H9 (cell line): ENCODE measurements at regions not wholly inside any gene's neighbourhood (a gene's known extent, or its start where the extent isn't known, plus 50 kb on each side); places are given as distances from the start of the nearest gene placed in this dataset.

Source experiments
- DNase-seq: peaks from one replicate; pipeline ENCODE4 v3.0.0-alpha.2; 2017
- H2AFZ ChIP-seq: one replicate; pipeline ENCODE4 v1.6.1; 2013; ENCODE audit warnings: mild to moderate bottlenecking, low read length, control low read depth, moderate library complexity
- H2AK5ac ChIP-seq: 2 replicates; pipeline ENCODE4 v1.6.1; 2013; ENCODE audit warnings: low read length, control low read depth, mixed read lengths; ENCODE audit not compliant: insufficient read length
- H2BK120ac ChIP-seq: one replicate; pipeline ENCODE4 v1.6.1; 2013; ENCODE audit warnings: low read depth, mild to moderate bottlenecking, low read length, control low read depth, inconsistent platforms; ENCODE audit not compliant: poor library complexity, severe bottlenecking
- H2BK12ac ChIP-seq: 2 replicates; pipeline ENCODE4 v1.6.1; 2013; ENCODE audit warnings: low read length, control low read depth, mixed read lengths, low read depth; ENCODE audit not compliant: insufficient read length
- H2BK15ac ChIP-seq: 2 replicates; pipeline ENCODE4 v1.6.1; 2013; ENCODE audit warnings: low read depth, low read length, control low read depth
- H2BK20ac ChIP-seq: one replicate; pipeline ENCODE4 v1.6.1; 2013; ENCODE audit warnings: low read depth, mild to moderate bottlenecking, low read length, control low read depth, inconsistent platforms; ENCODE audit not compliant: poor library complexity, severe bottlenecking
- H2BK5ac ChIP-seq: 2 replicates; pipeline ENCODE4 v1.6.1; 2013; ENCODE audit warnings: low read length, control low read depth, mixed read lengths; ENCODE audit not compliant: insufficient read length
- H3K14ac ChIP-seq: 2 replicates; pipeline ENCODE4 v1.6.1; 2013; ENCODE audit warnings: low read length, control low read depth; ENCODE audit not compliant: insufficient read depth
- H3K18ac ChIP-seq: 2 replicates; pipeline ENCODE4 v1.6.1; 2013; ENCODE audit warnings: low read depth, mild to moderate bottlenecking, mixed read lengths, low read length, control low read depth; ENCODE audit not compliant: insufficient read length
- H3K23ac ChIP-seq: 2 replicates; pipeline ENCODE4 v1.6.1; 2013; ENCODE audit warnings: low read length, control low read depth, mixed read lengths, low read depth; ENCODE audit not compliant: insufficient read length
- H3K23me2 ChIP-seq: 2 replicates; pipeline ENCODE4 v1.6.1; 2013; ENCODE audit warnings: low read depth, mild to moderate bottlenecking, mixed read lengths, low read length, control low read depth; ENCODE audit not compliant: insufficient read length, poor library complexity, severe bottlenecking
- H3K27ac ChIP-seq: 2 replicates; pipeline ENCODE4 v1.5.1; 2013; ENCODE audit warnings: low read length, control low read depth, mixed read lengths, low read depth; ENCODE audit not compliant: insufficient read length
- H3K27me3 ChIP-seq: 2 replicates; pipeline ENCODE4 v1.6.1; 2013; ENCODE audit warnings: low read length, control low read depth, inconsistent platforms; ENCODE audit not compliant: insufficient read depth
- H3K4ac ChIP-seq: 2 replicates; pipeline ENCODE4 v1.6.1; 2013; ENCODE audit warnings: low read depth, mild to moderate bottlenecking, control low read depth, inconsistent platforms, low read length, moderate library complexity
- H3K4me1 ChIP-seq: 2 replicates; pipeline ENCODE4 v1.6.1; 2013; ENCODE audit warnings: low read length, control low read depth, inconsistent platforms; ENCODE audit not compliant: insufficient read depth
- H3K4me2 ChIP-seq: 2 replicates; pipeline ENCODE4 v1.6.1; 2013; ENCODE audit warnings: low read length, control low read depth, mixed read lengths; ENCODE audit not compliant: insufficient read length, insufficient read depth
- H3K56ac ChIP-seq: 2 replicates; pipeline ENCODE4 v1.6.1; 2013; ENCODE audit warnings: low read depth, mild to moderate bottlenecking, mixed read lengths, low read length, control low read depth; ENCODE audit not compliant: insufficient read length
- H3K79me1 ChIP-seq: 2 replicates; pipeline ENCODE4 v1.6.1; 2013; ENCODE audit warnings: low read depth, mild to moderate bottlenecking, moderate library complexity, low read length, control low read depth, inconsistent platforms; ENCODE audit not compliant: insufficient read depth, poor library complexity, severe bottlenecking
- H3K79me2 ChIP-seq: 2 replicates; pipeline ENCODE4 v1.6.1; 2013; ENCODE audit warnings: low read length, control low read depth, inconsistent platforms; ENCODE audit not compliant: insufficient read depth
- H3K9ac ChIP-seq: 2 replicates; pipeline ENCODE4 v1.6.1; 2013; ENCODE audit warnings: low read length, control low read depth, mixed read lengths; ENCODE audit not compliant: insufficient read length; ENCODE audit errors: extremely low read depth
- H3K9me3 ChIP-seq: one replicate; pipeline ENCODE4 v1.6.1; 2013; ENCODE audit warnings: low read depth, low read length, inconsistent platforms; ENCODE audit not compliant: control insufficient read depth
- H3T11ph ChIP-seq: one replicate; pipeline ENCODE4 v1.6.1; 2013; ENCODE audit warnings: mild to moderate bottlenecking, low read length, control low read depth, inconsistent platforms
- H4K20me1 ChIP-seq: one replicate; pipeline ENCODE4 v1.6.1; 2013; ENCODE audit not compliant: control insufficient read depth, insufficient read length, insufficient read depth
- H4K5ac ChIP-seq: 2 replicates; pipeline ENCODE4 v1.6.1; 2013; ENCODE audit warnings: low read depth, mild to moderate bottlenecking, mixed read lengths, low read length, control low read depth; ENCODE audit not compliant: insufficient read length
- H4K8ac ChIP-seq: replicated peaks from 2 replicates; pipeline ENCODE4 v1.6.1; 2013; ENCODE audit warnings: low read length, control low read depth, mixed read lengths, low read depth; ENCODE audit not compliant: insufficient read length
- H4K91ac ChIP-seq: 2 replicates; pipeline ENCODE4 v1.6.1; 2013; ENCODE audit warnings: low read depth, mild to moderate bottlenecking, moderate library complexity, mixed read lengths, low read length, control low read depth; ENCODE audit not compliant: insufficient read length
- H3K27ac Mint-ChIP-seq, 3 experiments: 2 replicates in 2 of 3; 3 replicates in 1 of 3; pipeline ENCODE4 v1.8.0; 2020 to 2021; ENCODE audit warnings: mixed read lengths in 3 of 3, mild to moderate bottlenecking in 1 of 3, moderate library complexity in 1 of 3
- H3K27me3 Mint-ChIP-seq: 2 replicates; pipeline ENCODE4 v1.8.0; 2021; ENCODE audit warnings: low read depth, mild to moderate bottlenecking, moderate library complexity, mixed read lengths
- H3K36me3 Mint-ChIP-seq, 3 experiments: 2 replicates in 2 of 3; 3 replicates in 1 of 3; pipeline ENCODE4 v1.8.0; 2020 to 2021; ENCODE audit warnings: low read depth in 3 of 3, mixed read lengths in 3 of 3; ENCODE audit not compliant: insufficient read depth in 1 of 3
- H3K4me1 Mint-ChIP-seq, 2 experiments: 2 replicates each; pipeline ENCODE4 v1.8.0; 2020; ENCODE audit warnings: mixed read lengths in 2 of 2
- H3K4me3 Mint-ChIP-seq, 2 experiments: 2 replicates in 1 of 2; 3 replicates in 1 of 2; pipeline ENCODE4 v1.8.0; 2020 to 2021; ENCODE audit warnings: mild to moderate bottlenecking in 2 of 2, mixed read lengths in 2 of 2, moderate library complexity in 1 of 2
- H3K9me3 Mint-ChIP-seq, 2 experiments: 2 replicates in 1 of 2; 3 replicates in 1 of 2; pipeline ENCODE4 v1.8.0; 2020; ENCODE audit warnings: mild to moderate bottlenecking in 2 of 2, mixed read lengths in 2 of 2, moderate library complexity in 1 of 2
- WGBS: extraction: QIAGEN DNeasy Blood & Tissue Kit; methylation state at CpG from one replicate; pipeline ENCODE4 v1.1.7; 2013; ENCODE audit warnings: missing lambda C conversion rate, low lambda C conversion rate, mixed read lengths; ENCODE audit not compliant: insufficient read length; ENCODE audit errors: extremely low coverage; 5-methylcytosine and 5-hydroxymethylcytosine counted together
- TF ChIP-seq, protein P1 (sequence below): fragments of 200-600 bp; sonication (generic); conservative IDR thresholded peaks from 3 replicates; pipeline ENCODE4 v1.8.0; 2021; ENCODE audit warnings: antibody characterized with exemption, mild to moderate bottlenecking

DNA sequence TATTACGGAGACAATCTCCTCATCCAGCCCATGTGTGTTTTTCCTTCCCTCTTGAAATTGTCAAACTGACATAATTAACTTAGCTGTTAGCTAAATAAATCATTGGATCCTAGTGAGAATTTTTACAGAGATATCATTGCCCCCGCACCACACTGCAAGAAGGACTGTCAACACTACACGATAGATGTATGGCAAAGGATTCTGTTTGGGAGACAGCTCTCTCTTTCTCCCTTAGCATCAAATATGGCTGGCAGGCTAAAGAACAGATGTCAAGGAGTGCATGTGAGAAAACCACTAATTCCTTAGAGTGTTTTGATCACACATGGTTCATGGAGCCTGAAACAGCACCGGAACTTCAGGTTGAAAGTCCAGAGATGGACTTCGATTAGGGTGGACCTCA, 136.8 kb downstream of the KCNA5 start:
- H4K8ac ChIP-seq: no peak overlapping the region
- no peak overlapping the region for H2BK120ac ChIP-seq
- H2BK20ac ChIP-seq: no peak overlapping the region
- H3K4ac ChIP-seq: no peak overlapping the region
- H3K9ac ChIP-seq: no peak overlapping the region
- no peaks in the 10 kb centered on the region for H3K23me2 ChIP-seq
- no peak overlapping the region for H3K23ac ChIP-seq
- Mint-ChIP-seq H3K4me3 (no peak overlapping the region), H3K27ac (no peak overlapping the region), H3K9me3 (no peaks in the 10 kb centered on the region), H3K36me3 (no peaks in the 10 kb centered on the region), H3K27me3 (peaks cover 4% of the 10 kb centered on the region; the same call in 1 of the 2 replicates), H3K4me1 (peaks cover 6 to 8% of the 10 kb centered on the region in 2 experiments)
- no peak overlapping the region for H2AFZ ChIP-seq
- H3T11ph ChIP-seq: no peak overlapping the region
- H3K18ac ChIP-seq: no peak overlapping the region
- no peaks in the 10 kb centered on the region for H3K79me1 ChIP-seq
- H3K79me2 ChIP-seq: no peaks in the 10 kb centered on the region
- H2BK12ac ChIP-seq: no peak overlapping the region
- no peak overlapping the region for H2AK5ac ChIP-seq
- H2BK5ac ChIP-seq: no peak overlapping the region
- H3K27me3 ChIP-seq: no peaks in the 10 kb centered on the region
- H3K4me1 ChIP-seq: no peaks in the 10 kb centered on the region
- no peak overlapping the region for H3K27ac ChIP-seq
- TF ChIP-seq, protein P1, sequence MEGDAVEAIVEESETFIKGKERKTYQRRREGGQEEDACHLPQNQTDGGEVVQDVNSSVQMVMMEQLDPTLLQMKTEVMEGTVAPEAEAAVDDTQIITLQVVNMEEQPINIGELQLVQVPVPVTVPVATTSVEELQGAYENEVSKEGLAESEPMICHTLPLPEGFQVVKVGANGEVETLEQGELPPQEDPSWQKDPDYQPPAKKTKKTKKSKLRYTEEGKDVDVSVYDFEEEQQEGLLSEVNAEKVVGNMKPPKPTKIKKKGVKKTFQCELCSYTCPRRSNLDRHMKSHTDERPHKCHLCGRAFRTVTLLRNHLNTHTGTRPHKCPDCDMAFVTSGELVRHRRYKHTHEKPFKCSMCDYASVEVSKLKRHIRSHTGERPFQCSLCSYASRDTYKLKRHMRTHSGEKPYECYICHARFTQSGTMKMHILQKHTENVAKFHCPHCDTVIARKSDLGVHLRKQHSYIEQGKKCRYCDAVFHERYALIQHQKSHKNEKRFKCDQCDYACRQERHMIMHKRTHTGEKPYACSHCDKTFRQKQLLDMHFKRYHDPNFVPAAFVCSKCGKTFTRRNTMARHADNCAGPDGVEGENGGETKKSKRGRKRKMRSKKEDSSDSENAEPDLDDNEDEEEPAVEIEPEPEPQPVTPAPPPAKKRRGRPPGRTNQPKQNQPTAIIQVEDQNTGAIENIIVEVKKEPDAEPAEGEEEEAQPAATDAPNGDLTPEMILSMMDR: no peak
- H4K20me1 ChIP-seq: no peaks in the 10 kb centered on the region
- H4K5ac ChIP-seq: no peak overlapping the region
- H3K9me3 ChIP-seq: no peaks in the 10 kb centered on the region
- H3K14ac ChIP-seq: no peak overlapping the region
- H3K4me2 ChIP-seq: no peak overlapping the region
- no peak overlapping the region for H2BK15ac ChIP-seq
- H4K91ac ChIP-seq: no peak overlapping the region
- no peak overlapping the region for H3K56ac ChIP-seq
- WGBS: no CpG with 5 or more reads among the region's 5 CpGs
- no peak for DNase-seq
